ENCODE measurements at regions not wholly inside any gene's neighbourhood (a gene's known extent, or its start where the extent isn't known, plus 50 kb on each side); places are given as distances from the start of the nearest gene placed in this dataset.

GRCh38 chr2:175518206-175518605 is 336.7 kb upstream of the ATP5MC3 start:
- H3K9me3 ChIP-seq, result peaks cover 0 to 13% (median 0%) of the 10 kb centered on the region in 12 donors
- no peaks in the 10 kb centered on the region for H3K36me3 ChIP-seq
- ATAC-seq (no peak), DNase-seq (no peak)
- no peak overlapping the region for H3K27ac ChIP-seq
- no peak overlapping the region for H3K4me3 ChIP-seq
- intact Hi-C loops (cut with DNase I), result no loop called here
- no peaks in the 10 kb centered on the region for H3K27me3 ChIP-seq
- H3K4me1 ChIP-seq, result no peaks in the 10 kb centered on the region
- WGBS, 4 donors, result 36 to 47% (median 43%) methylated on average over 3 of the region's 3 CpGs
- TF ChIP-seq CTCF (IDR thresholded peaks at IDR 0.05), result no peak

GRCh38 chr2:175516555-175516954 is 335.0 kb upstream of the ATP5MC3 start:
- TF ChIP-seq CTCF (IDR thresholded peaks at IDR 0.05), result no peak
- no peak for TF ChIP-seq POLR2A (IDR thresholded peaks at IDR 0.05)
- ATAC-seq (no peak), DNase-seq (no peak)
- no peak overlapping the region for H3K4me3 ChIP-seq
- WGBS, 4 donors, result 66 to 75% (median 70%) methylated on average over 2 of the region's 2 CpGs
- H3K36me3 ChIP-seq, result no peaks in the 10 kb centered on the region
- no peaks in the 10 kb centered on the region for H3K4me1 ChIP-seq
- no peaks in the 10 kb centered on the region for H3K27me3 ChIP-seq
- H3K27ac ChIP-seq, result no peak overlapping the region
- H3K9me3 ChIP-seq, result peaks cover 0 to 13% (median 0%) of the 10 kb centered on the region in 12 donors
- intact Hi-C loops (cut with DNase I), result no loop called here

- Histone ChIP-seq H3K27me3 (peaks cover 0 to 3% (median 0%) of the 10 kb centered on the region in 9 donors), H3K4me1 (no peaks in the 10 kb centered on the region), H3K27ac (no peak overlapping the region), H3K4me3 (no peak overlapping the region), H3K36me3 (no peaks in the 10 kb centered on the region), H3K9me3 (peaks cover 0 to 28% (median 14%) of the 10 kb centered on the region in 12 donors)
- TF ChIP-seq POLR2A (IDR thresholded peaks at IDR 0.05), result no peak
- no peak for DNase-seq
- intact Hi-C loops (cut with DNase I), result no loop called here
- ATAC-seq, result no peak
Measured at GRCh38 chr2:175500255-175500654, 318.7 kb upstream of the ATP5MC3 start.

- 66 to 73% (median 70%) methylated on average over 4 of the region's 4 CpGs for WGBS, 4 donors
- Histone ChIP-seq H3K9me3 (peaks cover 0 to 16% (median 0%) of the 10 kb centered on the region in 12 donors), H3K4me1 (no peaks in the 10 kb centered on the region), H3K27me3 (no peaks in the 10 kb centered on the region), H3K36me3 (no peaks in the 10 kb centered on the region), H3K27ac (no peak overlapping the region), H3K4me3 (no peak overlapping the region)
- ATAC-seq, result no peak
- no peak for TF ChIP-seq POLR2A (IDR thresholded peaks at IDR 0.05)
- no peak for TF ChIP-seq CTCF (IDR thresholded peaks at IDR 0.05)
- DNase-seq, result no peak
- intact Hi-C loops (cut with DNase I), result no loop called here
Measured at GRCh38 chr2:175490360-175490791, 308.9 kb upstream of the ATP5MC3 start.

GRCh38 chr2:175478096-175478768 is 296.7 kb upstream of the ATP5MC3 start:
- no peak for ATAC-seq
- Histone ChIP-seq H3K27ac (no peak overlapping the region), H3K36me3 (no peaks in the 10 kb centered on the region), H3K27me3 (peaks cover 0 to 2% (median 0%) of the 10 kb centered on the region in 9 donors), H3K4me1 (peaks cover 0 to 6% (median 0%) of the 10 kb centered on the region in 12 donors), H3K9me3 (no peaks in the 10 kb centered on the region), H3K4me3 (no peak overlapping the region)
- 78 to 83% (median 81%) methylated on average over 8 of the region's 8 CpGs for WGBS, 4 donors
- intact Hi-C loops (cut with DNase I), result no loop called here
- no peak for DNase-seq
- no peak for TF ChIP-seq CTCF (IDR thresholded peaks at IDR 0.05)
- TF ChIP-seq POLR2A (IDR thresholded peaks at IDR 0.05), result no peak
